ENCODE measurements at regions not wholly inside any gene's neighbourhood (a gene's known extent, or its start where the extent isn't known, plus 50 kb on each side); places are given as distances from the start of the nearest gene placed in this dataset.
"Not testable (repeated sequence)": the region's sequence is repeated elsewhere in the genome, so short reads cannot be mapped to it uniquely, and the experiment has no call there.

DNA sequence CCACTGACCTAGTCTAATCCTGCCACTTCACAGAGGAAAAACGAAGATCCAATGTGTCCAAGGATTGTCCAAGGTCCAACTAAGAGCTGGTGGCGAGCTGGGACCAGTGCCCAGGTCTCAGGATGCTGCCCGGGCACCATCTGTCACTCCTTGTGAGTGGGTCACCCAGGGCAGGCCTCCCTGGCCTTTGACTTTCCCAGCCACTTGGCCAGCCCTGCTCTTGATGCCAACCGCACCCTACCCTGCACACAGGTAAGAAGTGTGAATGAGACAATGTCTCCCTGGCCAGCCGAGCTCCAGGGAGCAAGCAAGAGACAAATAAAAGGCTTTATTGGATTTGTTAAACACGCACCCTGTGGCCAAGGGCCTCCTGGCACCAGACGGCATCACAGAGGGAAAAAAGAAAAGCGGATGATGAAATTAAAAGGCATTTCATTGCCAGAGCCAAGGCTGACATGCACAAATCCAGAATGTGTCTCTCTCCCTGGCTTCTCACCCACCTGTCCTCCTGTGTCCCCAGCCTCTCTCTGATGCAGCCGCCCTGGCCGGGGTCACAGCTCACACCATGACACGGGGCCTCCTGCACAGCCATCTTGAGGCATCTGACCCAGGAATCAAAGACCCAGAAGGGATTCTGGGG, 72.8 kb downstream of the CAMK2N1 start:
- H3K36me3 ChIP-seq (ENCODE audit: control insufficient read depth, insufficient read depth, low read length), result no peaks in the 10 kb centered on the region
- H3K9ac ChIP-seq (ENCODE audit: low read length), result no peak overlapping the region

DNA sequence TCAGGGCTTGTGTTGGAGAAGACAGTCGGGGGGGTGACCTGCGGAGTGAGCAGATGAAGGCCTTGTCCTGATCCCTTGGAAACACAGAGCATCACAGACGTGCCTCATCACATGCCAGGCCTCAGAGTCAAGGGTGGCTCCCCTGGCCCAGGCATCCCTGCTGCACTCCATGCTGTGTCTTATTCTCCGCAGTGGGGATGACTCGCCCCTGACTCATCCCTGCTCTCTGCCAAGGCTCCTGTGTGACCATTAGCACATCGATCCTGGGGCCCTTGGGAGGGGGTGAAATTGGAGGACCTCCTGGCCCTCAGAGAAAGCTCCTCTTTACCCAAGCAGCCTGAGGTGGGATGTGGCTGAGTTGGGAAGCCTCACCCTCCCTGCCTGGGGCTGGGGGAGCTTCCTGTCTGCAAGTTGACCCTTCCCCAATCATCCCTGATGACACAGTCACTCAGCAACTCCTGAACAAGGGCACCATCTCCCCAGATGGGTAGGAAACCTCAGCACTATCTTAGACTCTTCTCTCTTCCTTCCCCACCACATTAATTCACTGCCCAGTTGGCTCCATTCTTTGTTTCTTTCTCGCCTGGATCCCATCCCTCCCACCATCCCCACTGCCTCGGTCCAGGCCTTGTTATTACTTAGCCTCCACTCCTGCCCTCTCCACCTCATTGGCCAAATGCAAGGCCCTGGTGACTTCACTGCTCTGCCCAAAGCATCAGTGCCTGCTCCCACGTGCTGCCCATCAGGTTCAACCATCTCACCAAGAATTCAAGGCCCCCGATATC, 74.6 kb downstream of the CAMK2N1 start:
- no peaks in the 10 kb centered on the region for H3K9me3 ChIP-seq (ENCODE audit: control insufficient read depth, low read length)

More for the DNA sequence above, 72.8 kb downstream of the CAMK2N1 start:
- no peaks in the 10 kb centered on the region for H3K4me1 ChIP-seq (ENCODE audit: control insufficient read depth, insufficient read depth, low read length)
- H3K4me3 ChIP-seq (ENCODE audit: low read length), result no peak overlapping the region
- H3K27me3 ChIP-seq (ENCODE audit: control insufficient read depth, insufficient read depth, low read length), result no peaks in the 10 kb centered on the region
- no peaks in the 10 kb centered on the region for H3K9me3 ChIP-seq (ENCODE audit: control insufficient read depth, low read length)

DNA sequence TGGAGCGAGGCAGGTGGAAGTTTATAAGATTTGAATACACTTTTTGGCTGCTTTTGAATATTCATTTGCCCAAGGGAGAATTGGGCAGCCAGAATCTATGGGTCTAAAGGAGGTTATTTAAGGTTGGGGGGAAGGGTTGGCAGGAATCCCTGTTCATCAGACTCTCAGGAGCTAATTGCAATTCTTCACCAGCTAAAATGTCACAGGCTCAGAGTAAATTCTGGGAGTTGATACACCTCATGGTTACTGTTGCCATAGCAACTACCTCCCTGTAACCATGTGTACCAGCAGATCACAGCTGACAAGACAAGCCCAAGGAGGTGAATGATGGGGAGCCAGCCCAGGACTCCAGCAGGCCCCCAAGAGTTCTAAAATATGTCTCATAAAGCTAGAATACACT, 75.5 kb downstream of the CAMK2N1 start:
- peaks cover 6% of the 10 kb centered on the region for H3K27me3 ChIP-seq (ENCODE audit: control insufficient read depth, insufficient read depth, low read length)
- H3K4me1 ChIP-seq (ENCODE audit: control insufficient read depth, insufficient read depth, low read length), result no peaks in the 10 kb centered on the region
- H3K9me3 ChIP-seq (ENCODE audit: control insufficient read depth, low read length), result no peaks in the 10 kb centered on the region
- no peak overlapping the region for H3K9ac ChIP-seq (ENCODE audit: low read length)
- H3K36me3 ChIP-seq (ENCODE audit: control insufficient read depth, insufficient read depth, low read length), result no peaks in the 10 kb centered on the region
- H3K4me3 ChIP-seq (ENCODE audit: low read length), result no peak overlapping the region

More for the DNA sequence above, 74.6 kb downstream of the CAMK2N1 start:
- Histone ChIP-seq H3K9ac (ENCODE audit: low read length) (no peak overlapping the region), H3K27me3 (ENCODE audit: control insufficient read depth, insufficient read depth, low read length) (no peaks in the 10 kb centered on the region), H3K36me3 (ENCODE audit: control insufficient read depth, insufficient read depth, low read length) (no peaks in the 10 kb centered on the region), H3K4me3 (ENCODE audit: low read length) (no peak overlapping the region), H3K4me1 (ENCODE audit: control insufficient read depth, insufficient read depth, low read length) (no peaks in the 10 kb centered on the region)

DNA sequence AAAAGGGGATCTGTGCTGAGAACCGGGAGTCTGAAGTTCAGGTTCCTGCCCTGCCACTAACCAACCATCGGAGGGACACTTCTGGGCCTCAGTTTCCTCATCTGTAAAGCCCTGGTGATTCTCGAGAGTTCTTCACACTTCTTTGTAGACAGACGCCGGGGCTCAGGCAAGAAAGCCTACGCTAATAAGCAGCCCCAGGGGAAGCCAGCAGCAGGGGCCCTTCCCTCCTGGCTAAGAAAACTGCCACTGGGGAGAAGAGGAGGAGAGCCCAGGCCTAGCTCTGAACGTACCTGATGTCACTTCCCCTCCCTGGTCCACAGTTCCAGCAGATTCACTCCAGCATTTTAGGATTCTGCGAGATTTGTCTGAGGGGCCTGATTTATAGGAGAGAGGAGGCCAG, 76.0 kb downstream of the CAMK2N1 start:
- Histone ChIP-seq H3K36me3 (ENCODE audit: control insufficient read depth, insufficient read depth, low read length) (no peaks in the 10 kb centered on the region), H3K4me1 (ENCODE audit: control insufficient read depth, insufficient read depth, low read length) (no peaks in the 10 kb centered on the region), H3K9me3 (ENCODE audit: control insufficient read depth, low read length) (no peaks in the 10 kb centered on the region), H3K27me3 (ENCODE audit: control insufficient read depth, insufficient read depth, low read length) (peaks cover 11% of the 10 kb centered on the region), H3K4me3 (ENCODE audit: low read length) (no peak overlapping the region), H3K9ac (ENCODE audit: low read length) (no peak overlapping the region)

DNA sequence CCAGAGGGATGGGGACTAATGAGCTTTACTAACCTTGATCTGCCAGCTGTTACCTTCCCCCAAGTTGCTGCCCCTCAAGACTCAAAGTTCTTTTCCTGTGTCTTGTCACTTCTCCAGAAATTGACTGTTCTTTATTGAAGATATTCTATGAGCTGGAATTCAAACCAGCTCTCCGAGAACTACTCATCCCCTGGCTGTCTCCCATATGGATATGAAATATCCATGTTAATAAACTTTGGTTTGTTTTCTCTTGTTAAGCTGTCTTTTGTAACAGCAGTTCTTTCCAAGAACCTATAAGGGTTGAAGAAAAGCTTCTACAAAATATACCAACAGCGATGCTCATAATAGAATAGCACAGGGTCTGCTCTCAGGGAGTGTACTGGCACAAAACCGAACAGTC, 77.0 kb downstream of the CAMK2N1 start:
- Histone ChIP-seq H3K36me3 (ENCODE audit: control insufficient read depth, insufficient read depth, low read length) (no peaks in the 10 kb centered on the region), H3K9ac (ENCODE audit: low read length) (no peak overlapping the region), H3K4me1 (ENCODE audit: control insufficient read depth, insufficient read depth, low read length) (no peaks in the 10 kb centered on the region), H3K9me3 (ENCODE audit: control insufficient read depth, low read length) (no peaks in the 10 kb centered on the region), H3K4me3 (ENCODE audit: low read length) (no peak overlapping the region), H3K27me3 (ENCODE audit: control insufficient read depth, insufficient read depth, low read length) (peaks cover 19% of the 10 kb centered on the region)

DNA sequence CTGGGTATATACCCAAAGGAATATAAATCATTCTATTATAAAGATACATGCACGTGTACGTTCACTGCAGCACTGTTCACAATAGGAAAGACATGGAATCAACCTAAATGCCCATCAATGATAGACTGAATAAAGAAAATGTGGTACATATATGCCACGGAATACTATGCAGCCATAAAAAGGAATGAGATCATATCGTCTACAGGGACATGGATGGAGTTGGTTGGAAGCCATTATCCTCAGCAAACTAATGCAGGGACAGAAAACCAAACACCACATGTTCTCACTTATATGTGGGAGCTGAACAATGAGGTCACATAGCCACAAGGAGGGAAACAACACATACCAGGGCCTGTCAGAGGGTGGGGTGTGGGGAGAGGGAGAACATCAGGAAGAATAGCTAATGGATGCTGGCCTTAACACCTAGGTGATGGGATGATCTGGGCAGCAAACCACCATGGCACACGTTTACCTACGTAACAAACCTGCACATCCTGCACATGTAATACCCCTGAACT, 77.8 kb downstream of the CAMK2N1 start:
- H3K36me3 ChIP-seq (ENCODE audit: control insufficient read depth, insufficient read depth, low read length); H3K4me3 ChIP-seq (ENCODE audit: low read length): not testable (repeated sequence)

DNA sequence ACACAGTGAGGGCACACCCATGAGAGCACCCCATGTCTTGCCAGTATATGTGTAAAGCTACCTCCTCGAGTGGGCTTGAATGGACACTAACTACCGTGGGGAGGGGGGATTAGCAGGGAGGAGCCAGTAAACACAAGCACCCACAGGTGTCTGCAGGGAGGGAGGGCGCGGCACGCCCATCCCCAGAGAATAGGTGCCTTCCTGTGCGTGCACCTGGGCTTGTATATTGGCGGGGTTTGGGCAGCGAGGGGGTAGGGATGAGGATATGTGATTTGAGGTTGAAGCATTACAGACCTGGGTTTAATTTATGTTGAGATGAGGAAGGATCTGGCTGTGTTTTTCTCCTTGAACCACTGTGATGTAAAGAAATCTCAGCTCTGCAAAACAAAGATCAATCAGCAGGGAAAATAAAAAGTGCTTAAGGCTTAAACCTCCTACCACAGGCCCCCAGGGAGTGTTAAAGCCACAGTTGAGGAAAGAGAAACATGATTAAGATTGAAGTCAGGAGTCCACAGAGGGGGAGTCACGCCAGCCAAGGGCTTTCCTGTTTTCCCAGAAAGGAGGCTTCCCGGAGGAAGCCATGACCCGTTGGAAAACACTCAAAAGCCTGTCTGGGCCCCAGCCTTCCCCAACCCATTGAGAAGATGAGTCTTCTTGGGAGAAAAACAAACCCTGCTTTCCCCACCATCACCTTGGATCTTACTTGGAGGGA, 80.0 kb downstream of the CAMK2N1 start:
- H3K27me3 ChIP-seq (ENCODE audit: control insufficient read depth, insufficient read depth, low read length), result peaks cover 46% of the 10 kb centered on the region

More for the DNA sequence above, 77.8 kb downstream of the CAMK2N1 start:
- H3K9me3 ChIP-seq (ENCODE audit: control insufficient read depth, low read length); H3K9ac ChIP-seq (ENCODE audit: low read length); H3K4me1 ChIP-seq (ENCODE audit: control insufficient read depth, insufficient read depth, low read length): not testable (repeated sequence)
- H3K27me3 ChIP-seq (ENCODE audit: control insufficient read depth, insufficient read depth, low read length), result peaks cover 27% of the 10 kb centered on the region

DNA sequence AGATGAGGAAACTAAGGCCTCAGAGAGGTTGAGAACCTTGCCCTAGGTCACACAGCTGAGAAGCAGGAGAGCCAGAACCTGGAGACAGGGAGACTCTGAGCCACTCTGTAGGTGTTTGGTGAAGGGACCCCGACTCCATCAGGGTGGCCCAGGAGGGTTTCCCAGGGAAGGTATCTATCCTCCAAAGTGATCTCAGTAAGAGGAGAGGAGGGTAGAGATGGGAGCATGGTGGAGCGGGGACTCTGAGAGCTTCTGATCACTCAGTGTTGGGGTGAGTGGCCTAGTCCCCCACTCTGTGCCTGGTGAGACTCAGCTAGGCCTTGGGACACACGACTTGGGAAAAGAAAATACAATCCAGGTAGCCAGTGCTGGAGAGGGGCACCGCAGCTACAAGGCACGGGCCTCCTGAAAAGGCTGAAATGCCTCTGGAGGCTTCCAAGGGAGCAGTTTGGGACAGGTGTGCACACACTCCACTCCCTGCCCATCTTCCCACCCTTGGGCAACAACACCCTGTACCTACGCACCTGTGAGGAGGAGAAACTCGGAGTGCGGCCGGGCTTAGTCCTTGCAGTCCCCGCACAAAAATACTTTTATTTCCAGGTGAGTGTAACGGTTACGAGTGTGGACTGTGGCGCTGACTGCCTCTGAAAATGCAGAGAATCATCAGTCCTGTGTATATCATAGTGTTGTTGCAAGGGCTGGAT, 80.8 kb downstream of the CAMK2N1 start:
- Histone ChIP-seq H3K9ac (ENCODE audit: low read length) (no peak overlapping the region), H3K36me3 (ENCODE audit: control insufficient read depth, insufficient read depth, low read length) (no peaks in the 10 kb centered on the region), H3K27me3 (ENCODE audit: control insufficient read depth, insufficient read depth, low read length) (peaks cover 54% of the 10 kb centered on the region), H3K4me3 (ENCODE audit: low read length) (no peak overlapping the region), H3K9me3 (ENCODE audit: control insufficient read depth, low read length) (no peaks in the 10 kb centered on the region), H3K4me1 (ENCODE audit: control insufficient read depth, insufficient read depth, low read length) (no peaks in the 10 kb centered on the region)

More for the DNA sequence above, 80.0 kb downstream of the CAMK2N1 start:
- Histone ChIP-seq H3K36me3 (ENCODE audit: control insufficient read depth, insufficient read depth, low read length) (no peaks in the 10 kb centered on the region), H3K4me3 (ENCODE audit: low read length) (no peak overlapping the region), H3K9ac (ENCODE audit: low read length) (no peak overlapping the region), H3K4me1 (ENCODE audit: control insufficient read depth, insufficient read depth, low read length) (no peaks in the 10 kb centered on the region), H3K9me3 (ENCODE audit: control insufficient read depth, low read length) (no peaks in the 10 kb centered on the region)
